ENCODE measurements at regions not wholly inside any gene's neighbourhood (a gene's known extent, or its start where the extent isn't known, plus 50 kb on each side); places are given as distances from the start of the nearest gene placed in this dataset.

GRCh38 chr1:25019337-25020172 lies 89.5 kb upstream of the RUNX3 start:
- H3K4me3 ChIP-seq (replicated peaks in 1 of 4; ENCODE audit: control extremely low read depth in 1 of 4, insufficient read depth in 1 of 4, low read depth in 3 of 4, low read length in 4 of 4), result no peak overlapping the region
- H3K4me2 ChIP-seq (ENCODE audit: extremely low read depth, insufficient read depth, low read length), result no peak overlapping the region
- H3K27ac ChIP-seq (ENCODE audit: insufficient read depth, low read length), result no peak overlapping the region
- H3K79me2 ChIP-seq (ENCODE audit: control insufficient read depth, insufficient read depth, low read length), result no peaks in the 10 kb centered on the region
- H3K4me1 ChIP-seq (ENCODE audit: control insufficient read depth, extremely low read depth, insufficient read depth, low read length), result peaks cover 3% of the 10 kb centered on the region
- H2AFZ ChIP-seq (ENCODE audit: low read length), result no peak overlapping the region
- TF ChIP-seq CTCF (conservative IDR thresholded peaks at IDR 0.05 in 1 of 2, IDR thresholded peaks at IDR 0.05 in 1 of 2; ENCODE audit: low read depth in 1 of 2, low read length in 2 of 2) (no peak), EZH2 (IDR thresholded peaks at IDR 0.05; ENCODE audit: low read length, missing control alignments) (no peak)
- no peak overlapping the region for H3K9ac ChIP-seq (ENCODE audit: insufficient read depth, low read length)
- H3K27me3 ChIP-seq (ENCODE audit: control insufficient read depth, insufficient read depth, low read length), result no peaks in the 10 kb centered on the region
- H3K9me3 ChIP-seq (ENCODE audit: control insufficient read depth, insufficient read depth, low read depth, low read length), result no peaks in the 10 kb centered on the region
- no peaks in the 10 kb centered on the region for H4K20me1 ChIP-seq (ENCODE audit: control insufficient read depth, extremely low read depth, insufficient read depth, low read length)
- no peak for DNase-seq (ENCODE audit: low read depth in 2 of 2)
- no peaks in the 10 kb centered on the region for H3K36me3 ChIP-seq (ENCODE audit: control insufficient read depth, insufficient read depth, low read length)

DNA sequence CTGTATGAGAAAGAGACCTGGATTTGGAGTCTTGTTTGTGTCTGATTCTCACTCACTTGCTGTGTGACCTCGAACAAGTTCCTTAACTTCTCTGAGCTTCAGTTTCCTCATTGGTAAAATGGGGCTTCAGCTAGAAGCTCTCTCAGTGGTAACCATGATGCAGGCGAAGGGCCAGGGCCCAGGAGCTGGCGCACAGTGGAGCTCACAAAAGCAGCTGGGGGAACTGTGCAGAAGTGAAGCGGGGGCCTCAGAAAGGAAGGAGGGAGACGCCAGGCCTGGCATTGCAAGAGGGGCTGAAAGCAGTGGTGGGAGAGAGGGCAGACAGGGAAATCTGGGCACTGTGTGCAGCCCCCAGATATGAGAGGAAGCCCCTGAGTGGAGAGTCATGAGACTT lies 88.9 kb upstream of the RUNX3 start:
- no peak overlapping the region for H3K27ac ChIP-seq (ENCODE audit: insufficient read depth, low read length)
- no peak overlapping the region for H3K4me2 ChIP-seq (ENCODE audit: extremely low read depth, insufficient read depth, low read length)
- peaks cover 3% of the 10 kb centered on the region for H3K4me1 ChIP-seq (ENCODE audit: control insufficient read depth, extremely low read depth, insufficient read depth, low read length)
- H3K79me2 ChIP-seq (ENCODE audit: control insufficient read depth, insufficient read depth, low read length), result no peaks in the 10 kb centered on the region
- H3K4me3 ChIP-seq (replicated peaks in 1 of 4; ENCODE audit: control extremely low read depth in 1 of 4, insufficient read depth in 1 of 4, low read depth in 3 of 4, low read length in 4 of 4), result no peak overlapping the region
- no peak for DNase-seq (ENCODE audit: low read depth in 2 of 2)
- TF ChIP-seq CTCF (conservative IDR thresholded peaks at IDR 0.05 in 1 of 2, IDR thresholded peaks at IDR 0.05 in 1 of 2; ENCODE audit: low read depth in 1 of 2, low read length in 2 of 2), result no peak
- no peak for TF ChIP-seq EZH2 (IDR thresholded peaks at IDR 0.05; ENCODE audit: low read length, missing control alignments)
- H3K27me3 ChIP-seq (ENCODE audit: control insufficient read depth, insufficient read depth, low read length), result no peaks in the 10 kb centered on the region
- no peak overlapping the region for H3K9ac ChIP-seq (ENCODE audit: insufficient read depth, low read length)
- no peaks in the 10 kb centered on the region for H3K36me3 ChIP-seq (ENCODE audit: control insufficient read depth, insufficient read depth, low read length)
- H2AFZ ChIP-seq (ENCODE audit: low read length), result no peak overlapping the region
- H3K9me3 ChIP-seq (ENCODE audit: control insufficient read depth, insufficient read depth, low read depth, low read length), result no peaks in the 10 kb centered on the region
- H4K20me1 ChIP-seq (ENCODE audit: control insufficient read depth, extremely low read depth, insufficient read depth, low read length), result no peaks in the 10 kb centered on the region

DNA sequence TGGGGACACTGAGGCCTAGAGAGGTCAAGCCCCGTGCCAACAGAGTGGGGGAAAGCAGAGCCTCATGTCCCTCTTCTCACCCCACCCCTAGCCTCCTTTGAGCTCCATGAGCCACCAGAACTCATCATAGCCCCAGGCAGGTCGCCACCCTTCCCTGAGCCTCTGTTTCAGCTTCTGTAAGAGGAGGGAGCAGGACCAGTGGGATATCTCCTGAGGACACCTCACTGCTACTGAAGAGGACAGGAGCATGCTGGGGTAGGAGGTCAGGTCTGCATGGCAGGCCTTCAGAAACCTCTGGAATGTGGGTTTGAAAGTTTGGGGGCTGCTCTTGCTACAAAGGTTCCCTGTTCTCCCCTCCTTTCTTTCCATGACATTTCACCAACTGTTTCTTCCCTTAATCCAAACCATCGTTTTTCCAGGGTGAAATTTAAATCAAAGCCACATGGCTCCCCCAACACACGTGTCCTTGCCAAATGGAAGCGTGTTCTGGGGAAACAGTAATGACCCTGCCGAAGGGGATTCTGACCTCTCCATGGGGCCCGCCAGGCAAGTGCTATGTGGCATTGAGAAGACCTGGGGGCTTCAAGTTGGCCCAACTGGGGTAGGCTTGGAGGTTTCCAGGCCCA lies 88.1 kb upstream of the RUNX3 start:
- TF ChIP-seq CTCF (conservative IDR thresholded peaks at IDR 0.05 in 1 of 2, IDR thresholded peaks at IDR 0.05 in 1 of 2; ENCODE audit: low read depth in 1 of 2, low read length in 2 of 2) (no peak), EZH2 (IDR thresholded peaks at IDR 0.05; ENCODE audit: low read length, missing control alignments) (no peak)
- no peak overlapping the region for H3K4me2 ChIP-seq (ENCODE audit: extremely low read depth, insufficient read depth, low read length)
- no peaks in the 10 kb centered on the region for H3K36me3 ChIP-seq (ENCODE audit: control insufficient read depth, insufficient read depth, low read length)
- H3K27me3 ChIP-seq (ENCODE audit: control insufficient read depth, insufficient read depth, low read length), result no peaks in the 10 kb centered on the region
- H3K4me3 ChIP-seq (replicated peaks in 1 of 4; ENCODE audit: control extremely low read depth in 1 of 4, insufficient read depth in 1 of 4, low read depth in 3 of 4, low read length in 4 of 4), result no peak overlapping the region
- DNase-seq (ENCODE audit: low read depth in 2 of 2), result no peak
- H3K4me1 ChIP-seq (ENCODE audit: control insufficient read depth, extremely low read depth, insufficient read depth, low read length), result peaks cover 3% of the 10 kb centered on the region
- H3K27ac ChIP-seq (ENCODE audit: insufficient read depth, low read length), result no peak overlapping the region
- no peaks in the 10 kb centered on the region for H4K20me1 ChIP-seq (ENCODE audit: control insufficient read depth, extremely low read depth, insufficient read depth, low read length)
- no peak overlapping the region for H3K9ac ChIP-seq (ENCODE audit: insufficient read depth, low read length)
- H3K79me2 ChIP-seq (ENCODE audit: control insufficient read depth, insufficient read depth, low read length), result no peaks in the 10 kb centered on the region
- H3K9me3 ChIP-seq (ENCODE audit: control insufficient read depth, insufficient read depth, low read depth, low read length), result no peaks in the 10 kb centered on the region
- H2AFZ ChIP-seq (ENCODE audit: low read length), result no peak overlapping the region
